ENCODE measurements at regions not wholly inside any gene's neighbourhood (a gene's known extent, or its start where the extent isn't known, plus 50 kb on each side); places are given as distances from the start of the nearest gene placed in this dataset.

GRCh38 chr20:11431621-11432020, 486.1 kb upstream of the BTBD3 start (continued):
- TF ChIP-seq ZNF462 (CRISPR knock-in tag; IDR thresholded peaks at IDR 0.05), result no peak

- H3K36me3 ChIP-seq (ENCODE audit: insufficient read depth), result no peaks in the 10 kb centered on the region
- DNase-seq (ENCODE audit: low spot score), result no peak
- H3K4me1 ChIP-seq (ENCODE audit: insufficient read depth), result no peaks in the 10 kb centered on the region
- no peak for TF ChIP-seq POLR2AphosphoS5 (IDR thresholded peaks at IDR 0.05; ENCODE audit: low read depth)
- no peak for TF ChIP-seq CTCF (conservative IDR thresholded peaks at IDR 0.05; ENCODE audit: low read depth in 2 of 2)
- no peak for TF ChIP-seq ZNF331 (CRISPR knock-in tag; IDR thresholded peaks at IDR 0.05; ENCODE audit: low read depth)
- no peak for TF ChIP-seq REST (IDR thresholded peaks at IDR 0.05; ENCODE audit: unreplicated experiment)
- TF ChIP-seq STAT1 (IDR thresholded peaks at IDR 0.05; ENCODE audit: unreplicated experiment), result no peak
- no peak for TF ChIP-seq JUNB (IDR thresholded peaks at IDR 0.05; ENCODE audit: unreplicated experiment)
- no peak for TF ChIP-seq EZH2 (IDR thresholded peaks at IDR 0.05; ENCODE audit: low read depth, unreplicated experiment)
- no peak for TF ChIP-seq EZH2phosphoT487 (IDR thresholded peaks at IDR 0.05; ENCODE audit: unreplicated experiment)
- TF ChIP-seq NANOG (IDR thresholded peaks at IDR 0.05; ENCODE audit: borderline replicate concordance), result no peak
Measured at GRCh38 chr20:11432407-11432806, 485.3 kb upstream of the BTBD3 start.

More at GRCh38 chr20:11432407-11432806, 485.3 kb upstream of the BTBD3 start:
- no peaks in the 10 kb centered on the region for H3F3A ChIP-seq (replicated peaks; ENCODE audit: low read depth)
- ATAC-seq, result no peak
- H3K36me3 Mint-ChIP-seq (ENCODE audit: low read depth), result peaks cover 33% of the 10 kb centered on the region
- H3K4me3 ChIP-seq, result no peak overlapping the region
- H3K4me3 Mint-ChIP-seq, result no peak overlapping the region
- no peaks in the 10 kb centered on the region for H4K20me1 ChIP-seq (replicated peaks; ENCODE audit: insufficient read depth)
- H3K4me2 ChIP-seq, result no peak overlapping the region
- no peak overlapping the region for H3K27ac Mint-ChIP-seq
- no peak overlapping the region for H2AFZ ChIP-seq
- H3K27ac ChIP-seq (ENCODE audit: low read depth), result no peak overlapping the region
- no peaks in the 10 kb centered on the region for H3K79me2 ChIP-seq (replicated peaks; ENCODE audit: insufficient read depth)
- peaks cover 3% of the 10 kb centered on the region; the same call in 1 of the 3 replicates for H3K4me1 Mint-ChIP-seq
- no peaks in the 10 kb centered on the region for H3K27me3 Mint-ChIP-seq (ENCODE audit: insufficient read depth, low read depth, poor library complexity)
- H3K9me2 ChIP-seq (ENCODE audit: insufficient read depth), result 0 out of 2 replicates have a peak, but pooled peaks cover 4% of the 10 kb centered on the region
- H3K9me3 Mint-ChIP-seq, result peaks cover 36% of the 10 kb centered on the region
- no peaks in the 10 kb centered on the region for H3K27me3 ChIP-seq (ENCODE audit: insufficient read depth)

All from GM23338 (cell line).